ENCODE measurements at regions not wholly inside any gene's neighbourhood (a gene's known extent, or its start where the extent isn't known, plus 50 kb on each side); places are given as distances from the start of the nearest gene placed in this dataset.
"Not testable (repeated sequence)": the region's sequence is repeated elsewhere in the genome, so short reads cannot be mapped to it uniquely, and the experiment has no call there.

- no peak for DNase-seq
Observed at GRCh38 chr22:48778308-48779195, 1049.1 kb downstream of the BRD1 start.

DNA sequence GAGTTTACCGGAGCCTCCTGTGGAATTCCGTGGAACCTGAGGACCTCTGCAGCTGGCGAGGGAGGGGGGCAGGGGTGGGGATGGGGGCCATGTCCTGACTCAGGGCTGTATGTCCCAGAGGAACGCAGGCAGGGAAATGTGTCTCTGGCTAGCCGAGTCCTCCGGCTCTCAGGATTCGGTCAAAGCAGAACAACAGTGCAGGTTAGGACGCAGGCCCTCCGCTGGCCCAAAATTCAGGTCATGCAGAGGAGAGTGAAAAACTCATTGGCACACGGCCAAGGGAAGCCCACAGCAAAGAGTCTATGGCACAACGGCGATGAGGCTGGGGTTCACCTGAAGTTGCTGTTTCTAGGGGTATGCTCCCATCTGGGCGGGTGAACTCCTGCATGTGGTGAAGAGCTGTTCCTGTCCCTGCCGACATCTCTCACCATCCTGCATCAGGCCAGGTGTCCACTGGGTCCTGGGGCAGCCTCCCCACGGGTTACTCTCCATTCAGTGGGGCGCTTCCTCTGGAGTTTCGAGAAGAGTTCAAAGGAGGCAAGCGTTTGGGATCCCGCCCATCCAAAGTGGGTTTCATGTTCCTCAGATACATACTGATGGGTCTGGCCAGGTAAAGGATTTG lies 1055.3 kb downstream of the BRD1 start:
- no peak for DNase-seq

- DNase-seq: no peak
Observed at GRCh38 chr22:48765595-48765994, 1062.1 kb downstream of the BRD1 start.

DNA sequence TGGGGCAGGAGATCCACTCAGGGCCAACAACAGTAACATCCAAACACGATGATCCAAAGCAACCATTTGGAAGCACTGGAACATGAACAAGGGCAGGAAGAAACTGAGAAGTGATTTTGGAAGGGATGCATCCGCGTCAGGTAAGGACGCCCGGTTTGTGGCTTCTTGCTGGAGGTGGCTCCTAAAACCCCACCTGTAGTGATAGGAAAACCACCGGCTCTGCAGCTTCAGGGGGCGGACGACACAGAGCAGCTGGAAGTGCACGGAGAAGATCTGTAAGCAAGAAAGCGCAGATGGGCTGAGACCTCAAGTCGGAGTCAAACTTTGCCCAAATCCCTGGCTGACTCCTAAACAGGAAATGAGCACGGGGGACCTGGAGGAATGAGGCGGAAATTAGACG lies 1066.1 kb downstream of the BRD1 start:
- no peak for DNase-seq

DNA sequence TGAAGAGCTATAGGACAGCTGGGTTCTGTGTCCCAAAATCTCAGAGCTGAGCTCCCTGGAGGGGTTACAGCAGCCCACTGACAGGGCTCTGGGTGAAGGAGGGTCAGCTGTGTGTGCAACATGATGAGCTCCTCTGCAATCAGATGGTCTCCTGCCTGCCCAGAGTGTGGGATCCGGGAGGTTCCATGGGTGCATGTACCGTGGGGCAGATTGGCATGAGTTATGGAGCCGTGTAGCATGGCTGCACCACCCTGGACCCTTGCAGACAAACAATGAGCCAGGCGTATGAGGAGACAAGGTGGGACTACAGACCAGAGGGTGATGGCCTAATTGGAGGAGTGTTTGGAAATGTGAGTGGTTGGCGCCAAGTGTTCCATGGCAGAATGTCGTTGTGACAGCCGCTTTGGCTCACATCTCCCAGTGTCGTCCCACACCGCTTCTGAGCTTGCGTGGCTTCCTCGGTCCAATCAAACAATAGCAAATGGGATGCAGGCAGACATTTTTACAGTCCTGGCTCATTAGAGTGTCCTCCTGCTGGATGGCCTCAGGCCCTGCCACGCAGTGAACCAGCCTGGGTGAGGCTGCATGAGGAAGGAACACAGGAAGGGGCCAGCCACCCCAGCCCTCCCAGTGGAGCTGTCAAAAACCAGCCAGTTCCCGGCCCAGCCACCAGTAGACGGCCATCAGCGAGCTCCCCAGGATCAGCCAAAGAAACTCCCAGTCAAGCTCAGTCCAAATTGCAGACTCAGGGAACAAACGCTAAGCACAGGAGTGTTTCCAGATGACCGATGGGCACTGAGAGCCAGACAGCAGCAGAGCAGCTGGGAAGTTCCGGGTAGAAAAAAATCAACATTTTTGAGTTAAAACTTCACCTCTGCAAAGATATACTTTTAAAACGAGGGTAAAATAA lies 1066.9 kb downstream of the BRD1 start:
- no peak for DNase-seq

- DNase-seq: no peak
Observed at GRCh38 chr22:48758881-48759875, 1068.5 kb downstream of the BRD1 start.

- no peak for DNase-seq
Observed at GRCh38 chr22:48757985-48758561, 1069.6 kb downstream of the BRD1 start.

DNA sequence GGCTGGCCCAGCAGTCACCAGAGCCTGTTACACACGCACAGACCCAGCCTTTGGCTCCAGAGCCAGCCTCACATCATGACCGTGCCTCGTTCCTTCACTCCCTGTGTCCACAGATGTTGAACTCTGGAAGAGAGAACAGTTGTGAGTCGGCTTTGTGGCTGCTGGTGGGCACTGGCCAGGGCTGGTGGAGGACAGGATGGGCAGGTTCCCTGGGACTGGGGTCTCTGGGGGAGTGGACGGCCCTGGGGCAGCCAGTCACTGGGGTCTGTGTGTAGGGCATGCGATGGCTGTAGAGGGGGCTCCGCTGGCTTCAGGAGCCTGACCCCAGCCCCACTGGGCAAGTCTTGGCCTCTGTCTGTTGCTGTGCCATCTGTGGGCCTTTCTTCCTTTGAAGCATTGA lies 1070.1 kb downstream of the BRD1 start:
- DNase-seq: no peak

DNA sequence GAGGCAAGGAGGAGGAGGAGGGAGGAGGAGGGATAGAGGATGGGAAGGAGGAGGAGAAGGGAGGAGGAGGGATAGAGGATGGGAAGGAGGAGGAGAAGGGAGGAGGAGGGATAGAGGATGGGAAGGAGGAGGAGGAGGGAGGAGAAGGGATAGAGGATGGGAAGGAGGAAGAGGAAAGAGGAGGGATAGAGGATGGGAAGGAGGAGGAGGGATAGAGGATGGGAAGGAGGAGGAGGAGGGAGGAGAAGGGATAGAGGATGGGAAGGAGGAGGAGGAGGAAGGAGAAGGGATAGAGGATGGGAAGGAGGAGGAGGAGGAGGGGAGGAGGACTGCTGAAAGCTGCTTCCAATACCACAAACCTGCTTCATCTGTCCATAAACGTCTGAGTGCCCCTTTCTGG lies 1070.5 kb downstream of the BRD1 start:
- not testable (repeated sequence) for DNase-seq

- DNase-seq: no peak
Observed at GRCh38 chr22:48756146-48757111, 1071.2 kb downstream of the BRD1 start.

DNA sequence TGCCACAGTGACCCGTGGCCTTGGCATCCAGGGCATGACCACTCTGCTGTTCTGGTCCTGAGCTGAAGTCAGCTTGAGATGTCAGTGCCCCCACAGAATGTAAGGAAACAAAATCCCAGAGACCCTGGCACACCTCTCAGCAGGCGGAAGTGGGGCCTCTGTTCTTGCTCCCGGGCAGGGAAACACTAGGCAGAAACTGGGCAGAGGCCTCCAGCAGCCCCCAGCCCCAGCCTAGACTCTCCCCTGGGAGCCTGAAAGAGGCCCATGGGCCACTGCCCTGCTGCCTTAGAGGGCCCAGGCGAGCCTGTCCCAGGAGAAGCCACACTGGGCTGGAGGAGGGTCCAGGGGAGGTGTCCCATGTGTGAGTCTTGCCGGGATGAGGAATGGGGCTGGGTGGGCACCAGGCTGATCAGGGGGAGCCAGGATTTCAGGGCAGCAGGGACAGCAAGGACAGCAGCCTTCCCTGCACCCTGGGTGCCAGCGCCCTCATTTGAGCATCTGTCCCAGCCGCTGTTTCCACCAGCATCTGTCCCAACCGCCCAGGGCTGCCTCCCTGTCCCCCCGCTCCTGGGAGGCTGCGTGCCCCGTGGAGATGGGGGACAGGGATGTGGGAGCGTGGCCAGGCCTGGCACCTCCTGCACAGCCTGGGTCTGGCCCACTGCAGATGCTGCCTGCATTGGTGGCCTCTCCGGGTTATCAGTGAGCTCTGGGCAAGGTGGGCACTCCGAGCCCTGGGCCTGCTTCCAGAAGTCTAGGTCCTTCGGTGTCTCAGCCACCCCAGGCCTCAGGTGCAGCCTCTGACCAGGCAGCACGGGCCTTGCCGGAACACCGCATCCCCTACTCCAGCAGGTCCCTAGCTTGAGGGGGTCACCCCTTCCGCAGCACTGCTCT lies 1072.4 kb downstream of the BRD1 start:
- no peak for DNase-seq

DNA sequence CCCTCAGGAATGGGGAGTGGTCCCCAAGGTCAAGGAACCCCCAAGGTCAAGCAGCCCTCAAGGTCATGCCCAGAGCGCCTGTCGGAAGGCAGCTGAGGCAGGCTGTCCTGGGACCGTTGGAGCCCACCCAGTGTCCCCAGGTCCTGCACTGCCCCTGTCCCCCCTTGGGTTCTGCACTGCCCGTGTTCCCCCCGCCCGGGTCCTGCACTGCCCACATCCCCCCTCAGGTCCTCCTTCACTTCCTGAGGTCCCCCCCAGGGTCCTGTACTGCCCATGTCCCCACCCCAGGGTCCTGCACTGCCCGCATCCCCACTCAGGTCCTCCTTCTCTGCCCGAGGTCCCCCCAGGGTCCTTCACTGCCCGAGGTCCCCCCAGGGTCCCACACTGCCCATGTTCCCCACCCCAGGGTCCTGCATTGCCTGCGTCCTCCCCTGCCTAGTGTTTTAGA lies 1073.0 kb downstream of the BRD1 start:
- no peak for DNase-seq

GRCh38 chr22:48753752-48754517 lies 1073.7 kb downstream of the BRD1 start:
- DNase-seq: no peak

DNA sequence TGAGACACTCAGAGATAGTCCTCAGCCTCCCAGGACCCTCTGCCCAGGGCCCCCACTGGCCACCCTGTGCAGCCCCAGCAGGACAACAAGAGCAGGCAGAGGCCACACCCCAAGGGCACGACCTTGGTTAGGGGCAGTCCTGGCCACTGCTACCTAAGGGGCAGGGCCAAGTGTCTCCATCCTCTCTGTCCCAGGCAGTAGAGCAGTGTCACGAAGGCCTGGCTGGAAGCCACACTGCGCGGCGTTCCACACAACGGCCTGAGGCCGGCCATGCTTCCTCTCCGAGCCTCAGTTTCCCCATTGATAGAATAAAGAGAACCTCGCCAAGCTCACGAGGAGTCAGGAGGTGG lies 1074.3 kb downstream of the BRD1 start:
- DNase-seq: no peak

GRCh38 chr22:48752451-48753380 lies 1075.0 kb downstream of the BRD1 start:
- DNase-seq: no peak

DNA sequence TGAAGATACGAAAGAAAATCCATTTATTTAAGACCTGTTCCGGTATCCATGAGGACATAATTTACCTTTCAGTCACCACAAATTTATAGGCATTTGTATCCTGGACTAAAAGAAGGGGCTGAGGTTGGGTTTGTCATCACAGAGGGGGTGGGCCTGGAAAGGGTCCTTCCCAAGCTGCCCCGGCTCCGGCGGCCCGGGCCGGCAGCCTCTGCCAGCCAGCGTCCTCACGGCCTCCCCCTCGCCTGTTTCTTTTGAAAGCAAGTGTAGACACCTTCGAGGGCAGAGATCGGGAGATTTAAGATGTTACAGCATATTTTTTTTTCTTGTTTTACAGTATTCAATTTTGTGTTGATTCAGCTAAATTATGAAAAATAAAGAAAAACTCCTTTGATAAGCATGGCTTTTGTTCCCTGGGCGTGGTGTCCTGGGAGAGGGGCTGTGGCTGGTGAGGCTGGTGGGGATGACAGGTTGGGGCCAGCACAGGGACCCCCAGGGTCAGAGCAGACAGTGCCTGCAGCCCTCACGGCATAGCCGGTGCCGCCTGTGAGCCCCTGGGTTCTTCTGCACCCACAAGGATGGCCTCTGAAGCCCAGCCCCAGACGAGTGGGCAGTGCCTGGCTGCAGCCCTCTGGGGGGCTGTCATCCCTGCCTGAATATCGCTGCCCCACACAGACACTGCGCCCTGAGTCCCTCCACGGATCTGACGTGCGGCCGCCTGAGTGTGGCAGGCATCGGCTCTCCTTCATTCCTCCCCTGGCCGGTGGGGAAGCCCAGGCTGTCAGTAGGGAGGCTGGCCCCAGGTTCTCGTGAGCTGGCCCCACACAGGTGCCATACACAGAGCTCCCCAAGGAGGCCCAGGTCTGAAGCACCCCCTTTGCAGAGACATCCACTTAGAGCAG lies 1075.9 kb downstream of the BRD1 start:
- DNase-seq: no peak
